ENCODE measurements at regions not wholly inside any gene's neighbourhood (a gene's known extent, or its start where the extent isn't known, plus 50 kb on each side); places are given as distances from the start of the nearest gene placed in this dataset.

DNA sequence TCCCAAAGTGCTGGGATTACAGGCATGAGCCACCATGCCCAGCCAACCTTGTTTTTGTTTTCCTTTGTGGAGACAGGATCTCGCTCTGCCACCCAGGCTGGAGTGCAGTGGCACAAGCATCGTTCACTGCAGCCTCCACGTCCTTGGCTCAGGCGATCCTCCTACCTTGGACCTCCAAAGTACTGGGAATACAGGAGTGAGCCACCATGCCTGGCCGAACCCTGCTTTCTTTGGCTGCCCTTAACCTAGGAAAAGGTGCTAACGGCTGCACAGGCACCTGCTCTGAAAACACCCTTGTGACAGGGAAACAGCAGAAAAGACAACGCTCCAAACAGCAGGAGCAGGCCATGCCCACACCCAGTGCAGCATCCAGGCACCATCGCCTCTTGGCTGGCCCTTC, 71.9 kb downstream of the OAT start:
- CTCF ChIA-PET: no interaction called here
- TF ChIP-seq, protein P1, sequence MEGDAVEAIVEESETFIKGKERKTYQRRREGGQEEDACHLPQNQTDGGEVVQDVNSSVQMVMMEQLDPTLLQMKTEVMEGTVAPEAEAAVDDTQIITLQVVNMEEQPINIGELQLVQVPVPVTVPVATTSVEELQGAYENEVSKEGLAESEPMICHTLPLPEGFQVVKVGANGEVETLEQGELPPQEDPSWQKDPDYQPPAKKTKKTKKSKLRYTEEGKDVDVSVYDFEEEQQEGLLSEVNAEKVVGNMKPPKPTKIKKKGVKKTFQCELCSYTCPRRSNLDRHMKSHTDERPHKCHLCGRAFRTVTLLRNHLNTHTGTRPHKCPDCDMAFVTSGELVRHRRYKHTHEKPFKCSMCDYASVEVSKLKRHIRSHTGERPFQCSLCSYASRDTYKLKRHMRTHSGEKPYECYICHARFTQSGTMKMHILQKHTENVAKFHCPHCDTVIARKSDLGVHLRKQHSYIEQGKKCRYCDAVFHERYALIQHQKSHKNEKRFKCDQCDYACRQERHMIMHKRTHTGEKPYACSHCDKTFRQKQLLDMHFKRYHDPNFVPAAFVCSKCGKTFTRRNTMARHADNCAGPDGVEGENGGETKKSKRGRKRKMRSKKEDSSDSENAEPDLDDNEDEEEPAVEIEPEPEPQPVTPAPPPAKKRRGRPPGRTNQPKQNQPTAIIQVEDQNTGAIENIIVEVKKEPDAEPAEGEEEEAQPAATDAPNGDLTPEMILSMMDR (IDR thresholded peaks at IDR 0.05; ENCODE audit: unreplicated experiment): no peak
- intact Hi-C loops (cut with micrococcal nuclease; ENCODE audit: unreplicated experiment): no loop called here
- no TSS peak for BruUV-seq (replicated peaks)
- Mint-ChIP-seq H3K4me3 (ENCODE audit: low read depth, unreplicated experiment) (no peak overlapping the region), H3K4me1 (ENCODE audit: low read depth, unreplicated experiment) (no peaks in the 10 kb centered on the region), H3K9me3 (ENCODE audit: low read depth, unreplicated experiment) (no peaks in the 10 kb centered on the region), H3K27me3 (ENCODE audit: unreplicated experiment) (peaks cover 36% of the 10 kb centered on the region), H3K36me3 (ENCODE audit: insufficient read depth, unreplicated experiment) (peaks cover 3% of the 10 kb centered on the region), H3K27ac (ENCODE audit: unreplicated experiment) (no peak overlapping the region)
- no peak for DNase-seq

- no peak for DNase-seq
- no peak overlapping the region for H3K4me3 Mint-ChIP-seq (ENCODE audit: low read depth, unreplicated experiment)
- peaks cover 3% of the 10 kb centered on the region for H3K36me3 Mint-ChIP-seq (ENCODE audit: insufficient read depth, unreplicated experiment)
- CTCF ChIA-PET: no interaction called here
- TF ChIP-seq, protein P1 (IDR thresholded peaks at IDR 0.05; ENCODE audit: unreplicated experiment): no peak
- no peaks in the 10 kb centered on the region for H3K4me1 Mint-ChIP-seq (ENCODE audit: low read depth, unreplicated experiment)
- intact Hi-C loops (cut with micrococcal nuclease; ENCODE audit: unreplicated experiment): no loop called here
- peaks cover 26% of the 10 kb centered on the region for H3K27me3 Mint-ChIP-seq (ENCODE audit: unreplicated experiment)
- no peak overlapping the region for H3K27ac Mint-ChIP-seq (ENCODE audit: unreplicated experiment)
- no peaks in the 10 kb centered on the region for H3K9me3 Mint-ChIP-seq (ENCODE audit: low read depth, unreplicated experiment)
- no TSS peak for BruUV-seq (replicated peaks)
These were observed 73.2 kb downstream of the OAT start for GRCh38 chr10:124345521-124345920.

DNA sequence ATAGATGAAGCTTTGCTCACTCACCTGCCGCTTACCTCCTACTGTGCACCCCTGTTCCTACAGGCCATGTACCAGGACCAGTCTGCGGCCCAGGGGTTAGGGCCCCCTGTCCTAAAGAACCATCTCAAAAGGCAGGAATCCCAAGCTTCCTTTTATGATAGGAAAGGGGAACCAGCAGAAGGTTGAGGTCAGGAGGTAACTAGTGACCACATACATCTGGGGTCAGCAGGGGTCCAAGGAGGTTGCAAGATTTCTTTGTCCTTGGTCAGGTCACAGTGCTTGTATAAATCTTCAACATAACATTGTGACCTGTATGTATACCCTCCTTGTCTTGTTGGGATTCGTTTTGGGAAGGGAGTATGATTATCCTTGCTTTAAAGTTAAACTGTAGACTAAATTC, 73.8 kb downstream of the OAT start:
- no peaks in the 10 kb centered on the region for H3K9me3 Mint-ChIP-seq (ENCODE audit: low read depth, unreplicated experiment)
- no peak overlapping the region for H3K4me3 Mint-ChIP-seq (ENCODE audit: low read depth, unreplicated experiment)
- H3K4me1 Mint-ChIP-seq (ENCODE audit: low read depth, unreplicated experiment): no peaks in the 10 kb centered on the region
- peaks cover 3% of the 10 kb centered on the region for H3K36me3 Mint-ChIP-seq (ENCODE audit: insufficient read depth, unreplicated experiment)
- TF ChIP-seq, protein P1 (IDR thresholded peaks at IDR 0.05; ENCODE audit: unreplicated experiment): no peak
- intact Hi-C loops (cut with micrococcal nuclease; ENCODE audit: unreplicated experiment): no loop called here
- CTCF ChIA-PET: no interaction called here
- DNase-seq: no peak
- H3K27ac Mint-ChIP-seq (ENCODE audit: unreplicated experiment): no peak overlapping the region
- H3K27me3 Mint-ChIP-seq (ENCODE audit: unreplicated experiment): peaks cover 21% of the 10 kb centered on the region
- BruUV-seq (replicated peaks): no TSS peak

GRCh38 chr10:124344266-124344590, 74.5 kb downstream of the OAT start:
- H3K27me3 Mint-ChIP-seq (ENCODE audit: unreplicated experiment): peaks cover 13% of the 10 kb centered on the region
- no peaks in the 10 kb centered on the region for H3K9me3 Mint-ChIP-seq (ENCODE audit: low read depth, unreplicated experiment)
- BruUV-seq (replicated peaks): no TSS peak
- no peaks in the 10 kb centered on the region for H3K4me1 Mint-ChIP-seq (ENCODE audit: low read depth, unreplicated experiment)
- DNase-seq: no peak
- intact Hi-C loops (cut with micrococcal nuclease; ENCODE audit: unreplicated experiment): no loop called here
- H3K27ac Mint-ChIP-seq (ENCODE audit: unreplicated experiment): no peak overlapping the region
- no peak overlapping the region for H3K4me3 Mint-ChIP-seq (ENCODE audit: low read depth, unreplicated experiment)
- peaks cover 3% of the 10 kb centered on the region for H3K36me3 Mint-ChIP-seq (ENCODE audit: insufficient read depth, unreplicated experiment)
- TF ChIP-seq, protein P1 (IDR thresholded peaks at IDR 0.05; ENCODE audit: unreplicated experiment): no peak
- CTCF ChIA-PET: no interaction called here

Measured in Calu3 (cell line).